ENCODE measurements at regions not wholly inside any gene's neighbourhood (a gene's known extent, or its start where the extent isn't known, plus 50 kb on each side); places are given as distances from the start of the nearest gene placed in this dataset.

GRCh38 chr9:107980984-107981383, 491.4 kb upstream of the KLF4 start:
- no peaks in the 10 kb centered on the region for H3K79me1 ChIP-seq (ENCODE audit: low read length)
- no peaks in the 10 kb centered on the region for H3K4me1 ChIP-seq (ENCODE audit: control insufficient read depth in 1 of 2, insufficient read depth in 2 of 2, low read length in 2 of 2)
- no peaks in the 10 kb centered on the region for H3K27me3 ChIP-seq (ENCODE audit: insufficient read depth, low read length)
- no peak overlapping the region for H2AFZ ChIP-seq (ENCODE audit: insufficient read depth, low read length, poor library complexity)
- no peak overlapping the region for H4K8ac ChIP-seq (ENCODE audit: low read depth, low read length)
- DNase-seq, result no peak
- H3K23ac ChIP-seq (ENCODE audit: low read length), result no peak overlapping the region
- no peaks in the 10 kb centered on the region for H3K9me3 ChIP-seq (ENCODE audit: insufficient read depth, low read depth, low read length)
- no peak overlapping the region for H4K12ac ChIP-seq (ENCODE audit: low read depth, low read length)
- H3K4me2 ChIP-seq (ENCODE audit: low read length), result no peak overlapping the region
- H3K27ac ChIP-seq (ENCODE audit: low read depth, low read length), result no peak overlapping the region
- H2BK5ac ChIP-seq (ENCODE audit: low read depth, low read length, poor library complexity), result no peak overlapping the region
- H3K9ac ChIP-seq (ENCODE audit: low read length), result no peak overlapping the region
- no peak overlapping the region for H3K4ac ChIP-seq (ENCODE audit: low read depth, low read length)
- H4K91ac ChIP-seq (ENCODE audit: low read depth, low read length), result no peak overlapping the region
- H2BK120ac ChIP-seq (ENCODE audit: insufficient read depth, low read length, poor library complexity), result no peak overlapping the region
- H3K36me3 ChIP-seq (ENCODE audit: control insufficient read depth in 1 of 2, insufficient read depth in 2 of 2, low read length in 2 of 2), result no peaks in the 10 kb centered on the region
- H3K4me3 ChIP-seq (ENCODE audit: low read depth, low read length), result no peak overlapping the region
- no peak overlapping the region for H2BK12ac ChIP-seq (ENCODE audit: low read length)
- H3K14ac ChIP-seq (ENCODE audit: low read length), result no peak overlapping the region
- no CpG with 5 or more reads among the region's 2 CpGs for WGBS (ENCODE audit: extremely low coverage, insufficient coverage, insufficient read length)
- H3K18ac ChIP-seq (ENCODE audit: low read length), result no peak overlapping the region
- H2AK5ac ChIP-seq (ENCODE audit: low read length), result no peak overlapping the region
- H3K79me2 ChIP-seq (ENCODE audit: control insufficient read depth, insufficient read depth, low read length, poor library complexity), result no peaks in the 10 kb centered on the region

GRCh38 chr9:107976767-107977166, 487.2 kb upstream of the KLF4 start:
- Histone ChIP-seq H3K23ac (ENCODE audit: low read length) (no peak overlapping the region), H4K8ac (ENCODE audit: low read depth, low read length) (no peak overlapping the region), H2AFZ (ENCODE audit: insufficient read depth, low read length, poor library complexity) (no peak overlapping the region), H3K27me3 (ENCODE audit: insufficient read depth, low read length) (no peaks in the 10 kb centered on the region), H3K4me2 (ENCODE audit: low read length) (no peak overlapping the region), H2BK12ac (ENCODE audit: low read length) (no peak overlapping the region), H3K14ac (ENCODE audit: low read length) (no peak overlapping the region), H3K9ac (ENCODE audit: low read length) (no peak overlapping the region), H3K4ac (ENCODE audit: low read depth, low read length) (no peak overlapping the region), H4K91ac (ENCODE audit: low read depth, low read length) (no peak overlapping the region), H4K12ac (ENCODE audit: low read depth, low read length) (no peak overlapping the region), H3K18ac (ENCODE audit: low read length) (no peak overlapping the region), H3K4me3 (ENCODE audit: low read depth, low read length) (no peak overlapping the region), H3K79me1 (ENCODE audit: low read length) (no peaks in the 10 kb centered on the region), H3K27ac (ENCODE audit: low read depth, low read length) (no peak overlapping the region), H2AK5ac (ENCODE audit: low read length) (no peak overlapping the region), H2BK5ac (ENCODE audit: low read depth, low read length, poor library complexity) (no peak overlapping the region), H3K9me3 (ENCODE audit: insufficient read depth, low read depth, low read length) (no peaks in the 10 kb centered on the region), H3K79me2 (ENCODE audit: control insufficient read depth, insufficient read depth, low read length, poor library complexity) (no peaks in the 10 kb centered on the region), H3K4me1 (ENCODE audit: control insufficient read depth in 1 of 2, insufficient read depth in 2 of 2, low read length in 2 of 2) (no peaks in the 10 kb centered on the region), H2BK120ac (ENCODE audit: insufficient read depth, low read length, poor library complexity) (no peak overlapping the region), H3K36me3 (ENCODE audit: control insufficient read depth in 1 of 2, insufficient read depth in 2 of 2, low read length in 2 of 2) (no peaks in the 10 kb centered on the region)
- DNase-seq, result no peak
- WGBS (ENCODE audit: extremely low coverage, insufficient coverage, insufficient read length), result no CpG with 5 or more reads among the region's 1 CpG

GRCh38 chr9:107975426-107976010, 485.9 kb upstream of the KLF4 start:
- Histone ChIP-seq H3K18ac (ENCODE audit: low read length) (no peak overlapping the region), H2BK5ac (ENCODE audit: low read depth, low read length, poor library complexity) (no peak overlapping the region), H3K4me1 (ENCODE audit: control insufficient read depth in 1 of 2, insufficient read depth in 2 of 2, low read length in 2 of 2) (no peaks in the 10 kb centered on the region), H4K8ac (ENCODE audit: low read depth, low read length) (no peak overlapping the region), H3K4ac (ENCODE audit: low read depth, low read length) (no peak overlapping the region), H3K27ac (ENCODE audit: low read depth, low read length) (no peak overlapping the region), H3K14ac (ENCODE audit: low read length) (no peak overlapping the region), H4K91ac (ENCODE audit: low read depth, low read length) (no peak overlapping the region), H2AFZ (ENCODE audit: insufficient read depth, low read length, poor library complexity) (no peak overlapping the region), H3K9me3 (ENCODE audit: insufficient read depth, low read depth, low read length) (no peaks in the 10 kb centered on the region), H3K79me1 (ENCODE audit: low read length) (no peaks in the 10 kb centered on the region), H3K9ac (ENCODE audit: low read length) (no peak overlapping the region), H3K36me3 (ENCODE audit: control insufficient read depth in 1 of 2, insufficient read depth in 2 of 2, low read length in 2 of 2) (no peaks in the 10 kb centered on the region), H2AK5ac (ENCODE audit: low read length) (no peak overlapping the region), H3K23ac (ENCODE audit: low read length) (no peak overlapping the region), H2BK12ac (ENCODE audit: low read length) (no peak overlapping the region), H3K79me2 (ENCODE audit: control insufficient read depth, insufficient read depth, low read length, poor library complexity) (no peaks in the 10 kb centered on the region), H3K4me3 (ENCODE audit: low read depth, low read length) (no peak overlapping the region), H2BK120ac (ENCODE audit: insufficient read depth, low read length, poor library complexity) (no peak overlapping the region), H3K4me2 (ENCODE audit: low read length) (no peak overlapping the region), H3K27me3 (ENCODE audit: insufficient read depth, low read length) (no peaks in the 10 kb centered on the region), H4K12ac (ENCODE audit: low read depth, low read length) (no peak overlapping the region)
- WGBS (ENCODE audit: extremely low coverage, insufficient coverage, insufficient read length), result no CpG with 5 or more reads among the region's 5 CpGs
- no peak for DNase-seq

- Histone ChIP-seq H3K36me3 (ENCODE audit: control insufficient read depth in 1 of 2, insufficient read depth in 2 of 2, low read length in 2 of 2) (no peaks in the 10 kb centered on the region), H3K79me2 (ENCODE audit: control insufficient read depth, insufficient read depth, low read length, poor library complexity) (no peaks in the 10 kb centered on the region), H3K27ac (ENCODE audit: low read depth, low read length) (no peak overlapping the region), H2BK12ac (ENCODE audit: low read length) (no peak overlapping the region), H3K4me1 (ENCODE audit: control insufficient read depth in 1 of 2, insufficient read depth in 2 of 2, low read length in 2 of 2) (no peaks in the 10 kb centered on the region), H2BK5ac (ENCODE audit: low read depth, low read length, poor library complexity) (no peak overlapping the region), H2BK120ac (ENCODE audit: insufficient read depth, low read length, poor library complexity) (no peak overlapping the region), H3K23ac (ENCODE audit: low read length) (no peak overlapping the region), H3K79me1 (ENCODE audit: low read length) (no peaks in the 10 kb centered on the region), H3K18ac (ENCODE audit: low read length) (no peak overlapping the region), H3K9me3 (ENCODE audit: insufficient read depth, low read depth, low read length) (no peaks in the 10 kb centered on the region), H4K8ac (ENCODE audit: low read depth, low read length) (no peak overlapping the region), H4K12ac (ENCODE audit: low read depth, low read length) (no peak overlapping the region), H3K4ac (ENCODE audit: low read depth, low read length) (no peak overlapping the region), H4K91ac (ENCODE audit: low read depth, low read length) (no peak overlapping the region), H2AFZ (ENCODE audit: insufficient read depth, low read length, poor library complexity) (no peak overlapping the region), H3K4me2 (ENCODE audit: low read length) (no peak overlapping the region), H3K14ac (ENCODE audit: low read length) (no peak overlapping the region), H3K27me3 (ENCODE audit: insufficient read depth, low read length) (no peaks in the 10 kb centered on the region), H2AK5ac (ENCODE audit: low read length) (no peak overlapping the region), H3K4me3 (ENCODE audit: low read depth, low read length) (no peak overlapping the region), H3K9ac (ENCODE audit: low read length) (no peak overlapping the region)
- WGBS (ENCODE audit: extremely low coverage, insufficient coverage, insufficient read length), result no CpG with 5 or more reads among the region's 1 CpG
- DNase-seq, result no peak
Measured at GRCh38 chr9:107973451-107973850, 483.9 kb upstream of the KLF4 start.
